Spleen (tissue), 7 donors: ENCODE measurements at regions not wholly inside any gene's neighbourhood (a gene's known extent, or its start where the extent isn't known, plus 50 kb on each side); places are given as distances from the start of the nearest gene placed in this dataset.

Experiments
- POLR2A ChIP-seq, 3 donors: fragments of 450-650 bp; IDR thresholded peaks; one replicate each; pipeline ENCODE4 v1.5.1; 2017; ENCODE audit warnings: antibody characterized with exemption in 3 of 3, mild to moderate bottlenecking in 1 of 3
- TF ChIP-seq, protein P1 (sequence below), 11 experiments: fragments of 200-600 bp in 7 of 11; fragments of 450-650 bp in 4 of 11; sonication (generic) in 4 of 11; IDR thresholded peaks in 8 of 11; conservative IDR thresholded peaks in 3 of 11; 1 replicate in 7 of 11; 2 replicates in 4 of 11; pipeline versions ENCODE4 v1.4.0 to v1.8.0; 2016 to 2021; ENCODE audit warnings: antibody characterized with exemption in 11 of 11, inconsistent platforms in 4 of 11, mild to moderate bottlenecking in 1 of 11
- donor health status: DM: no; HTN: no; CAD: no; lungs with moderate emphysema.
- donor health status: DM: no; HTN: no; CAD: no.
- donor health status: DM: no; HTN: no; CAD: no.

DNA sequence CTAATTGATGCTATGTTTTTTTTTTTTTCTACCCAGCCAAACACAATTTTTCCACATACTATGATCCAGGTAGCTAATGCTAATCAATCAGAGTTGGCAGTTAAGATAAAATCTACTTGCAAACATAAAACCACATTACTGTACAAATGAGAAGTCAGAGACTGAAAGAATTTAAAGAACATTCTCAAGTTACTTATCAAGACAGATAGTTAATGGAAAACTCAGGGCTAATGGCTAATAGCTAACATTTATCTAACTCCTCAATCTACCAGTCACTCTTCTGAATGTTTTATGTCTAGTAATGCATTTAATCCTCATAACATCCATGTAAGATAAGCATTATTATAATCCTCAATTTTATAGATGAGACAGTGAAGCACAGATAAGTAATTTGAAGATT lies 537.6 kb upstream of the SETBP1 start:
- TF ChIP-seq, protein P1, sequence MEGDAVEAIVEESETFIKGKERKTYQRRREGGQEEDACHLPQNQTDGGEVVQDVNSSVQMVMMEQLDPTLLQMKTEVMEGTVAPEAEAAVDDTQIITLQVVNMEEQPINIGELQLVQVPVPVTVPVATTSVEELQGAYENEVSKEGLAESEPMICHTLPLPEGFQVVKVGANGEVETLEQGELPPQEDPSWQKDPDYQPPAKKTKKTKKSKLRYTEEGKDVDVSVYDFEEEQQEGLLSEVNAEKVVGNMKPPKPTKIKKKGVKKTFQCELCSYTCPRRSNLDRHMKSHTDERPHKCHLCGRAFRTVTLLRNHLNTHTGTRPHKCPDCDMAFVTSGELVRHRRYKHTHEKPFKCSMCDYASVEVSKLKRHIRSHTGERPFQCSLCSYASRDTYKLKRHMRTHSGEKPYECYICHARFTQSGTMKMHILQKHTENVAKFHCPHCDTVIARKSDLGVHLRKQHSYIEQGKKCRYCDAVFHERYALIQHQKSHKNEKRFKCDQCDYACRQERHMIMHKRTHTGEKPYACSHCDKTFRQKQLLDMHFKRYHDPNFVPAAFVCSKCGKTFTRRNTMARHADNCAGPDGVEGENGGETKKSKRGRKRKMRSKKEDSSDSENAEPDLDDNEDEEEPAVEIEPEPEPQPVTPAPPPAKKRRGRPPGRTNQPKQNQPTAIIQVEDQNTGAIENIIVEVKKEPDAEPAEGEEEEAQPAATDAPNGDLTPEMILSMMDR (IDR thresholded peaks at IDR 0.05 in 8 of 11, conservative IDR thresholded peaks at IDR 0.05 in 3 of 11), result no peak
- no peak for TF ChIP-seq POLR2A (IDR thresholded peaks at IDR 0.05)
